ENCODE measurements at regions not wholly inside any gene's neighbourhood (a gene's known extent, or its start where the extent isn't known, plus 50 kb on each side); places are given as distances from the start of the nearest gene placed in this dataset.

DNA sequence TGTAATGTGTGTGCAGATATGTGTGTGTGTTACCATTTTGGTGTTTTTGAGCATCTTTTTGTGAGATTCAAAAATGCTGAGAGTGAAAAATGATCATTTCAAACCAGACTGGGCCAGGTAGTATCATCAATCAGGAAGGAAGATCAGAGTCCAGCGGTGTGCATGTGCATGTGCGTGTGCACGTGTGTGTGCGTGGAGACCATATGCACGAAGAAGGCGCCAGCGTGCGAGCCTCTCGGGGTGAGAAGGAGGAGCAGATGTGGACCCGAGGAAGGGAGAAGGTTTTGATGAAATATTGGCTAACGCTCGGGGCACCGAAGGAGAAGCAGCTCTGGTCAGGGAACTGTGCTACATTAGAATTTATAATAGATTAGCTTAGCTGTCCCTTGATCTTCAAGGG lies 516.4 kb downstream of the CCDC171 start:
- no peak overlapping the region for H3K27ac ChIP-seq
- no peaks in the 10 kb centered on the region for H4K20me1 ChIP-seq (ENCODE audit: low read depth)
- H3K27ac Mint-ChIP-seq: peak overlapping the region; percentile 48
- no peak overlapping the region for H3K9ac ChIP-seq
- H2AFZ ChIP-seq (replicated peaks): no peak overlapping the region
- H3K4me3 ChIP-seq: no peak overlapping the region
- no peaks in the 10 kb centered on the region for H3K36me3 ChIP-seq
- H3K9me3 ChIP-seq (ENCODE audit: low read depth): no peaks in the 10 kb centered on the region
- H3F3A ChIP-seq (ENCODE audit: low read depth): no peaks in the 10 kb centered on the region
- TF ChIP-seq CTCF (IDR thresholded peaks at IDR 0.05) (no peak), EZH2 (IDR thresholded peaks at IDR 0.05) (no peak), EZH2phosphoT487 (IDR thresholded peaks at IDR 0.05) (no peak)
- H3K4me1 Mint-ChIP-seq: peaks cover 17% of the 10 kb centered on the region
- no peaks in the 10 kb centered on the region for H3K79me2 ChIP-seq (ENCODE audit: low read depth)
- H3K4me3 Mint-ChIP-seq: peak overlapping the region; percentile 17
- H3K27me3 ChIP-seq: no peaks in the 10 kb centered on the region
- H3K27me3 Mint-ChIP-seq (ENCODE audit: insufficient read depth, low read depth): peaks cover 10% of the 10 kb centered on the region
- H3K9me3 Mint-ChIP-seq: peaks cover 4% of the 10 kb centered on the region
- H3K4me1 ChIP-seq: peaks cover 9% of the 10 kb centered on the region
- H3K36me3 Mint-ChIP-seq: no peaks in the 10 kb centered on the region
- no peak overlapping the region for H3K4me2 ChIP-seq
- no peak for DNase-seq (ENCODE audit: low spot score)

DNA sequence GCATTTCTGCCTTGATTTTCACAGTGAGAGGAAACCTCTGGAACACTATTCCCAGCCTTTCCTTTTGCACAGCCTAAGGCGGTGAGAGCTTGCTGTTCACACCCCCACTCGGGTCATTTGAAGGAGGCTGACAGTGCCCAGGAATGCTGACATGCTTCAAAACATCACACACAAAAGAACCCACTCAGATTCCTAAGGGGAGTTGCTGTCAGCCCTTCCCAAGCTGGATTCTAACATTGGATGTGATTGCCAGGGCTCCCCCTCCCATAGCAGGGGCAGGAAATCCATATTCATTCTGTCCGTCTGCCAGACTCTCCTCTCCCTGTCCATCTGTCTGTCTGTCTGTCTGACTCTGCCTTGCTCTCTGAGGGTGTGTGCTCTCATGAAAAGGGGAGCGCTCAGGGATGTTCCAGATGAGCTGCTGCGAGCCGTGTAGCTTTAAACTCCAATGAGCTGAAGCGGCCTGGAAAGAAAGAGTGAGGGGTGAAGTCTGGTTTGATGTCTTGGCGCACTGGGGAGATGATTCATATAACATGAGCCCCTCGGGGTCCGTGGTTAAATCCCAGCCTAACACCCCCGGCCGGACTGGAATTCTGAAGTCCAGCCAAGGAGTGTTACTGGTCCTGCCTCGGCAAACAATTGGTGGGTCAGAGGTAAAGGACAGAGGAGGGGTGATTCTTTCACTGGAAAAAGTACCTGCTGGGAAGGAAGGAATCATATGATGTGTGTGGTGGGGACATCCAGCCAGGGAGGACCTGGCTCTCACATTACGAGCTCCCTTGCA lies 517.0 kb downstream of the CCDC171 start:
- Histone ChIP-seq H4K20me1 (ENCODE audit: low read depth) (no peaks in the 10 kb centered on the region), H3K27ac (no peak overlapping the region), H3K79me2 (ENCODE audit: low read depth) (no peaks in the 10 kb centered on the region), H3K9ac (no peak overlapping the region), H3K36me3 (no peaks in the 10 kb centered on the region), H3F3A (ENCODE audit: low read depth) (no peaks in the 10 kb centered on the region), H3K27me3 (no peaks in the 10 kb centered on the region), H2AFZ (replicated peaks) (peak overlapping the region; percentile 28), H3K4me1 (peaks cover 9% of the 10 kb centered on the region), H3K9me3 (ENCODE audit: low read depth) (no peaks in the 10 kb centered on the region), H3K4me2 (no peak overlapping the region), H3K4me3 (no peak overlapping the region)
- Mint-ChIP-seq H3K36me3 (no peaks in the 10 kb centered on the region), H3K9me3 (peaks cover 4% of the 10 kb centered on the region), H3K27me3 (ENCODE audit: insufficient read depth, low read depth) (peaks cover 10% of the 10 kb centered on the region), H3K4me1 (peaks cover 17% of the 10 kb centered on the region), H3K4me3 (no peak overlapping the region), H3K27ac (peak overlapping the region; percentile 62)
- TF ChIP-seq CTCF (IDR thresholded peaks at IDR 0.05): no peak
- no peak for TF ChIP-seq EZH2phosphoT487 (IDR thresholded peaks at IDR 0.05)
- no peak for TF ChIP-seq EZH2 (IDR thresholded peaks at IDR 0.05)
- peak; percentile 33 for DNase-seq (ENCODE audit: low spot score)

GRCh38 chr9:16070455-16071145 lies 517.8 kb downstream of the CCDC171 start:
- no peak overlapping the region for H3K27ac Mint-ChIP-seq

More at GRCh38 chr9:16070455-16071145, 517.8 kb downstream of the CCDC171 start:
- H4K20me1 ChIP-seq (ENCODE audit: low read depth): no peaks in the 10 kb centered on the region
- peaks cover 9% of the 10 kb centered on the region for H3K4me1 ChIP-seq
- H3K36me3 Mint-ChIP-seq: no peaks in the 10 kb centered on the region
- TF ChIP-seq EZH2phosphoT487 (IDR thresholded peaks at IDR 0.05): no peak
- TF ChIP-seq EZH2 (IDR thresholded peaks at IDR 0.05): no peak
- TF ChIP-seq CTCF (IDR thresholded peaks at IDR 0.05): no peak
- no peaks in the 10 kb centered on the region for H3K36me3 ChIP-seq
- no peak overlapping the region for H3K4me2 ChIP-seq
- no peak overlapping the region for H3K4me3 Mint-ChIP-seq
- H3K27ac ChIP-seq: no peak overlapping the region
- no peak overlapping the region for H3K4me3 ChIP-seq
- H3K9me3 ChIP-seq (ENCODE audit: low read depth): no peaks in the 10 kb centered on the region
- no peaks in the 10 kb centered on the region for H3F3A ChIP-seq (ENCODE audit: low read depth)
- H3K9ac ChIP-seq: no peak overlapping the region
- DNase-seq (ENCODE audit: low spot score): no peak
- peaks cover 4% of the 10 kb centered on the region for H3K9me3 Mint-ChIP-seq
- no peaks in the 10 kb centered on the region for H3K27me3 ChIP-seq
- no peaks in the 10 kb centered on the region for H3K79me2 ChIP-seq (ENCODE audit: low read depth)
- peak overlapping the region; percentile 28 for H2AFZ ChIP-seq (replicated peaks)
- H3K27me3 Mint-ChIP-seq (ENCODE audit: insufficient read depth, low read depth): peaks cover 10% of the 10 kb centered on the region
- peaks cover 17% of the 10 kb centered on the region for H3K4me1 Mint-ChIP-seq
